Right lobe of liver (tissue), 6 donors: ENCODE measurements at regions not wholly inside any gene's neighbourhood (a gene's known extent, or its start where the extent isn't known, plus 50 kb on each side); places are given as distances from the start of the nearest gene placed in this dataset.

Experiments used
- ATAC-seq, 4 donors: fragments of 200-7000 bp; cut with Tn5 transposase; one replicate each; pipeline ENCODE4 v1.9.1; 2020; ENCODE audit warnings: mild to moderate bottlenecking in 4 of 4, moderate library complexity in 4 of 4
- DNase-seq, 3 donors: peaks; one replicate each; pipeline ENCODE4 v3.0.0-alpha.2; 2020
- H3K27ac ChIP-seq, 3 donors: fragments of 200-600 bp; one replicate each; pipeline ENCODE4 v1.8.0; 2022
- H3K27me3 ChIP-seq, 2 donors: fragments of 200-600 bp; one replicate each; pipeline ENCODE4 v1.8.0; 2022
- H3K36me3 ChIP-seq, 4 donors: fragments of 200-600 bp; sonication (generic) in 1 of 4; one replicate each; pipeline versions ENCODE4 v1.5.1 to v1.8.0; 2017 to 2022; ENCODE audit warnings: control low read depth in 1 of 4
- H3K4me1 ChIP-seq, 4 donors: fragments of 200-600 bp; sonication (generic) in 1 of 4; one replicate each; pipeline versions ENCODE4 v1.5.1 to v1.8.0; 2017 to 2022; ENCODE audit warnings: control low read depth in 1 of 4
- H3K4me3 ChIP-seq, 3 donors: fragments of 200-600 bp; one replicate each; pipeline ENCODE4 v1.8.0; 2022
- H3K9me3 ChIP-seq, 4 donors: fragments of 200-600 bp; sonication (generic) in 1 of 4; one replicate each; pipeline versions ENCODE4 v1.5.1 to v1.8.0; 2017 to 2022; ENCODE audit warnings: control low read depth in 1 of 4
- CTCF ChIP-seq, 4 donors: fragments of 200-600 bp in 3 of 4; fragments of 450-650 bp in 1 of 4; IDR thresholded peaks; one replicate each; pipeline versions ENCODE4 v1.5.1 to v1.8.0; 2016 to 2022; ENCODE audit warnings: antibody characterized with exemption in 4 of 4, mild to moderate bottlenecking in 2 of 4
- POLR2A ChIP-seq: fragments of 450-650 bp; IDR thresholded peaks from one replicate; pipeline ENCODE4 v1.6.1; 2017; ENCODE audit warnings: antibody characterized with exemption, mild to moderate bottlenecking
- WGBS: methylation state at CpG from one replicate; pipeline ENCODE4 v1.1.6; 2018; ENCODE audit warnings: low coverage, low lambda C conversion rate; ENCODE audit not compliant: insufficient coverage; ENCODE audit errors: missing lambda C conversion rate; 5-methylcytosine and 5-hydroxymethylcytosine counted together
- intact Hi-C, 2 donors: fragments of 100-400 bp; cut with DNase I; formaldehyde crosslinking; loops; one replicate each; pipeline versions ENCODE4 v1.11.2 to v1.14.1; 2022
- donor health status: DM: no; HTN: yes; CAD: no.
- donor health status: DM: no; HTN: no; CAD: no.
- donor health status: DM: no; HTN: no; CAD: no.
- donor health status: DM: no; HTN: yes; CAD: no.
- donor health status: DM: no; HTN: yes; CAD: no.

- peaks cover 0 to 5% (median 0%) of the 10 kb centered on the region in 4 donors for H3K4me1 ChIP-seq
- TF ChIP-seq CTCF (IDR thresholded peaks at IDR 0.05) (no peak), POLR2A (no peak)
- no peaks in the 10 kb centered on the region for H3K27me3 ChIP-seq
- no peak for ATAC-seq
- no peaks in the 10 kb centered on the region for H3K36me3 ChIP-seq
- H3K9me3 ChIP-seq: no peaks in the 10 kb centered on the region
- H3K4me3 ChIP-seq: no peak overlapping the region
- no peak overlapping the region for H3K27ac ChIP-seq
- intact Hi-C loops: no loop called here
- no peak for DNase-seq
These were observed 122.3 kb downstream of the HNMT start for GRCh38 chr2:138086576-138086975.

- H3K9me3 ChIP-seq: no peaks in the 10 kb centered on the region
- H3K27ac ChIP-seq: no peak overlapping the region
- intact Hi-C loops: no loop called here
- ATAC-seq (peak in 1 of 4 donors; percentile 16), DNase-seq (no peak)
- TF ChIP-seq POLR2A: no peak
- TF ChIP-seq CTCF (IDR thresholded peaks at IDR 0.05): no peak
- H3K4me3 ChIP-seq: no peak overlapping the region
- H3K27me3 ChIP-seq: no peaks in the 10 kb centered on the region
- WGBS: 69% methylated on average over 9 of the region's 13 CpGs
- no peaks in the 10 kb centered on the region for H3K4me1 ChIP-seq
- H3K36me3 ChIP-seq: no peaks in the 10 kb centered on the region
These were observed 123.7 kb downstream of the HNMT start for GRCh38 chr2:138087751-138088593.

GRCh38 chr2:138090330-138090729, 126.1 kb downstream of the HNMT start:
- Histone ChIP-seq H3K4me3 (no peak overlapping the region), H3K27me3 (no peaks in the 10 kb centered on the region), H3K36me3 (no peaks in the 10 kb centered on the region), H3K27ac (no peak overlapping the region), H3K4me1 (no peaks in the 10 kb centered on the region), H3K9me3 (no peaks in the 10 kb centered on the region)
- TF ChIP-seq CTCF (IDR thresholded peaks at IDR 0.05) (peak; percentile 68 to 85 (median 79)), POLR2A (no peak)
- WGBS: 67% methylated on average over 1 of the region's 1 CpG
- ATAC-seq (peak; percentile 94 to 97 (median 94)), DNase-seq (no peak)
- intact Hi-C loops: no loop called here

- DNase-seq: no peak
- Histone ChIP-seq H3K27me3 (no peaks in the 10 kb centered on the region), H3K4me1 (no peaks in the 10 kb centered on the region), H3K9me3 (no peaks in the 10 kb centered on the region), H3K4me3 (no peak overlapping the region), H3K27ac (no peak overlapping the region), H3K36me3 (no peaks in the 10 kb centered on the region)
- ATAC-seq: no peak
- 84% methylated on average over 4 of the region's 4 CpGs for WGBS
- intact Hi-C loops: no loop called here
- TF ChIP-seq CTCF (IDR thresholded peaks at IDR 0.05) (no peak), POLR2A (no peak)
These were observed 129.2 kb downstream of the HNMT start for GRCh38 chr2:138093455-138093854.
